GM12864 (cell line): ENCODE measurements at regions not wholly inside any gene's neighbourhood (a gene's known extent, or its start where the extent isn't known, plus 50 kb on each side); places are given as distances from the start of the nearest gene placed in this dataset.

ENCODE experiments used
- DNase-seq: peaks from one replicate; pipeline ENCODE4 v3.0.0-alpha.2; 2011; ENCODE audit warnings: low read depth
- H3K4me3 ChIP-seq: 2 replicates; pipeline ENCODE4 v1.5.1; 2011; ENCODE audit warnings: mild to moderate bottlenecking, low read depth, low read length, control low read depth
- TF ChIP-seq, protein P1 (sequence below): IDR thresholded peaks from 2 replicates; pipeline ENCODE4 v1.5.1; 2011; ENCODE audit warnings: low read depth, mild to moderate bottlenecking, moderate library complexity, low read length, control low read depth, inconsistent platforms; ENCODE audit errors: missing control alignments

DNA sequence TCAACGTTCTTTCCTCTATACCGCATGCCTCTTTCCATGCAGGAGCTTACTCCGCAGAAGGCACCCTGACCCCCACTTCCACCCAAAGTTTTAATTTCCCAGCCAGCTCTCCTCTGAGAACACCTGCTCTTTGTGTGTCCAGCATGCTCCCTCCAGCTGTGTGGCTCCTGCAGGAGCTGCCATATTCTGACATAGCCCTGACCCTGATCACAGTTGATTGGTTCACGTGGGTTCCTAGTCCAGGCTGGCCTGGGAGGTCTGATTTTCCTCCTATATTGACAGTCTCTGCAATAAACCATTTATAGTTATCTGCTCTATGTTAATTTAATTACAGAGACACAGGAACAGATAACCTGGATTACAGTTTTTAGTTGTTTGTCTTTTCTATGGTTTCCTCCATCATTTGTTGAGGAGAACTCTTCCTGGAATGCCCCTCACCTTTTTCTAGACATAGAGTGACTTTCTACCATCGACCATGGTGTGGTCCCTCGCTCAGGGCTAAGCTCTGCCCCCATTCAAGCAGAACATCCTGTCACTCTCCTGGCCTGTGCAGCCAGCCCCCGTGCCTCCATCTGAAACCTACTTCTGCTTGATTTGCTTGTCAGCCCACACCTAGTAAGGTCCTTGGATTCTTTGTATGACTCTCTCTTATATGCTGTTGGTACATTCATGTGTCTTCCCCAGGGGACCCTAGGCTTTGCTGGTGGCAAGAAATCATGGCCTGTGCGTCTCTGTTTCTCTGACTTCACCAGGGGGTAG is 231.5 kb downstream of the LPIN1 start:
- TF ChIP-seq, protein P1, sequence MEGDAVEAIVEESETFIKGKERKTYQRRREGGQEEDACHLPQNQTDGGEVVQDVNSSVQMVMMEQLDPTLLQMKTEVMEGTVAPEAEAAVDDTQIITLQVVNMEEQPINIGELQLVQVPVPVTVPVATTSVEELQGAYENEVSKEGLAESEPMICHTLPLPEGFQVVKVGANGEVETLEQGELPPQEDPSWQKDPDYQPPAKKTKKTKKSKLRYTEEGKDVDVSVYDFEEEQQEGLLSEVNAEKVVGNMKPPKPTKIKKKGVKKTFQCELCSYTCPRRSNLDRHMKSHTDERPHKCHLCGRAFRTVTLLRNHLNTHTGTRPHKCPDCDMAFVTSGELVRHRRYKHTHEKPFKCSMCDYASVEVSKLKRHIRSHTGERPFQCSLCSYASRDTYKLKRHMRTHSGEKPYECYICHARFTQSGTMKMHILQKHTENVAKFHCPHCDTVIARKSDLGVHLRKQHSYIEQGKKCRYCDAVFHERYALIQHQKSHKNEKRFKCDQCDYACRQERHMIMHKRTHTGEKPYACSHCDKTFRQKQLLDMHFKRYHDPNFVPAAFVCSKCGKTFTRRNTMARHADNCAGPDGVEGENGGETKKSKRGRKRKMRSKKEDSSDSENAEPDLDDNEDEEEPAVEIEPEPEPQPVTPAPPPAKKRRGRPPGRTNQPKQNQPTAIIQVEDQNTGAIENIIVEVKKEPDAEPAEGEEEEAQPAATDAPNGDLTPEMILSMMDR, result no peak
- DNase-seq, result no peak
- H3K4me3 ChIP-seq, result no peak overlapping the region

DNA sequence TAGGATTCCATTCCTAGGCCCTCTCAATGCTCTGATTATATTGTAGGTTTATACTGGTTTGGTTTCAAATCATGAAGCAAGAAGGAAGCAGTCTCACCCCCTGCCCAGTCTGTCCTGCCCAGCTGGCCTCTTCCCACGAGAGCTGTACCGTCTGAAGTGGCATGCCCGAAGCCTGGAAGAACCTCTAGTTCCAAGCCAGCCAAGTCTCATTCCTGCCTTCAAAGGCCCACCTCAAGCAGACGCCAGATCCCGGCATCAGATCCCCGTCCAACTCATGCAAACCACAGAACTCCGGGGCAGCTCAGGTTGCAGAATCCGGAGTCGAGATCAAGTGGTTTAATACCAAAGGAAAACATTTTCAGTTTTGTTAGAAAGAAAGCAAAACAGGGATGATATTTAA is 234.4 kb downstream of the LPIN1 start:
- no peak for DNase-seq
- TF ChIP-seq, protein P1, result no peak
- no peak overlapping the region for H3K4me3 ChIP-seq

GRCh38 chr2:11983401-11983800 is 237.0 kb downstream of the LPIN1 start:
- DNase-seq, result no peak
- no peak overlapping the region for H3K4me3 ChIP-seq
- TF ChIP-seq, protein P1, result no peak

DNA sequence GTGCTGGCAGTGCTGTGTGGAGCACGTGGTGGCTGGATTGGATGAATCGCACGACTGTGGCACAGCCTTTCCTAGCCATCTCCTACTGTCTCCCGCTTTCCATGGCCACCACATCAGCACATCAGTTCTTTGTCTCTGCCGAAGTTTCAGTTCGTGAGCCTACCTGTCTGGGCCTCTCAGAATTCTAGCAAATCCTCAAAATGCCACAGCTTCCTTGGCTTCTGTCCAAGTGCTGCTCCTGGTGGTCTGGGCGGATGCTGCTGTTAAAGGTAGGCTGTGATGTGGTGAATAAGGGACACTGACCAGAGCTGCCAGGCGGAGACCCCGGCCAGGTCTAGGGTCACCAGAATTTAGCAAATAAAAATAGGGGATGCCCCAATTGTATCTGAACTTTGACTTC is 237.4 kb downstream of the LPIN1 start:
- H3K4me3 ChIP-seq, result no peak overlapping the region
- TF ChIP-seq, protein P1, result no peak
- DNase-seq, result no peak

DNA sequence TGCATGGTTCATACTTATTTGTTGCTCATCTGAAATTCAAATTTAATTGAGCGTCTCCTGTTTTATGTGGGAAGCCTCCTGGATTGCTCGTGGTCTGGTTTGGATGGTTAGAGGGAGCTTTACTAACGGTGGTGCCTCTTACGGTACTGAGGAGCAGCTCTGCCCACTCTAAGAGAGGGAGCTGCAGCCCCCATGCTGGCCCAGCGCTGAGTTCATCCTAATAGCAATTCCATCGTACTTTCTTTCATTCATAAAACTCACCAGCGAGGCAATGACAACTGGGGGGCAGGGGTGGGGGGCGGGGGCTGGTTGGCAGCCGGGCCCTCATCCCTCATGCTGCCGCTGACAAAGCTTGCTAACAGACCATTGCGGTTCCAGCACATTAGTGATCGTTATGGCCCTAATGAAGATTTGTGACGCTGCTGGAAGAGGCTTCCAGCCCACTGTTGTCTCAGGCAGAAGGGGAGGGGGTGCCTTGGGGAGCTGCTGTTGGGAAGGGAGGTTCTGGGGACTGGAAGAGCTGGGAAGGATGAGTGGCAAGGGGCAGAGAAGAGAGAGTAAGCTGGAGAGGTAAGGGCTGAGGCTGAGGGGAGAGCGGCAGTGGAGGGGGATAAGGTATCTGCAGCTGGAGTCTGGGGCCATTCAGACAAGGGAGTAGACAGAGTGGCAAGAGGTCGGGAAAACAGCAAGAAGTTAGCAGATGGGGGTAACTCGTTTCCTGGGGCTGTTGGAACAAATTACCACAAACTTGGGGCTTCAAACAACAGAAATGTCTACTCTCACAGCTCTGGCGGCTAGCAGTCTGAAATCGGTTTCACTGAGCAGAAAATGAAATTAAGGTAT is 238.1 kb downstream of the LPIN1 start:
- TF ChIP-seq, protein P1, result no peak
- DNase-seq, result no peak
- H3K4me3 ChIP-seq, result no peak overlapping the region

- no peak for DNase-seq
- TF ChIP-seq, protein P1, result no peak
- H3K4me3 ChIP-seq, result no peak overlapping the region
These were observed 239.6 kb downstream of the LPIN1 start for GRCh38 chr2:11985817-11986566.
